ENCODE measurements at regions not wholly inside any gene's neighbourhood (a gene's known extent, or its start where the extent isn't known, plus 50 kb on each side); places are given as distances from the start of the nearest gene placed in this dataset.

DNA sequence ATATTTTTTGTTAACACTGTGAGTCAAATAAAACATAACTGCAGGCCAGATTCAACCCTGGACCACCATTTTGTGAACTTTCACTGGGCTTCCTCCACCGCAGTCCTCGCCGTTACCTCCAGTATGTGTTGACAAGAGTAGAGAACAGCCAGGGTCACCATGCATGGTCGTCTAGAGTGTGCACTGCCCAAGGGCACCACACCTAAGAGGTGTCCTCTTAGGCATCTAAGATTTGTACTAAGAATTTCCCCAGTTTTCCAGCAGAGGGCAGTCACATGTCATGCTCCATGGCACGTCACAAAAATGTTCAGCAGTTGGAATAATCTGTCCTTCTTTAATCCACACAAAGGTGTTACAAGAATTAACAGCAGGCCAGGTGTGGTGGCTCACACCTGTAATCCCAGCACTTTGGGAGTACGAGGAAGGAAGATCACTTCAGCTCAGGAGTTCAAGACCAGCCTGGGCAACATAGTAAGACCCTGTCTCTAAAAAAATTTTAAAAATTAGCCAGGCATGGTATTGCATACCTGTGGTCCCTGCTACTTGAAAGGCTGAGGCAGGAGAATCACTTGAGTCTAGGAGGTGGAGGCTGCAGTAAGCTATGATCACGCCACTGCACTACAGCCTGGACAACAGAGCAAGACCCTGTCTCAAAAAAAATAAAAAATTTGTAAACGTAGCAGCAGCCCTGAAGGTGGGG lies 71.2 kb upstream of the FOXK1 start:
- TF ChIP-seq RAD21 (IDR thresholded peaks at IDR 0.05; ENCODE audit: low read depth) (peak; percentile 92), TEAD4 (IDR thresholded peaks at IDR 0.05) (no peak), TCF12 (IDR thresholded peaks at IDR 0.05; ENCODE audit: low read depth) (no peak)

DNA sequence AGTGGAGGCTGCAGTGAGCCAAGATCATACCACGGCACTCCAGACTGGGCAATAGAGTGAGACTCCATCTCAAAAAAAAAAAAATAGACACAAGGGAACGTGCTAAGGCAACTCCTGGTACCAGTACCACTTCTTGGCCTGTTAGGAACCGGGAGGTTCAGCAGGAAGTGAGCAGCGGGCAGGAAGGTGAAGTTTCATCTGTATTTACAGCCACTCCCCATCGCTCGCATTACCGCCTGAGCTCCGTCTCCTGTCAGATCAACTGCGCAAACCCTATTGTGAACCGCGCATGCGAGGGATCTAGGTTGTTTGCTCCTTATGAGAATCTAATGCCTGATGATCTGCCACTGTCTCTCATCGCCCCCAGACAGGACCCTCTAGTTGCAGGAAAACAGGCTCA lies 69.9 kb upstream of the FOXK1 start:
- TF ChIP-seq YY1 (IDR thresholded peaks at IDR 0.05; ENCODE audit: low read depth) (no peak), RAD21 (IDR thresholded peaks at IDR 0.05; ENCODE audit: low read depth) (no peak), EGR1 (IDR thresholded peaks at IDR 0.05) (no peak), CEBPB (IDR thresholded peaks at IDR 0.05) (no peak), CREB1 (IDR thresholded peaks at IDR 0.05; ENCODE audit: low read depth) (no peak), EP300 (IDR thresholded peaks at IDR 0.05; ENCODE audit: borderline replicate concordance) (no peak)
- TF ChIP-seq, protein P1, sequence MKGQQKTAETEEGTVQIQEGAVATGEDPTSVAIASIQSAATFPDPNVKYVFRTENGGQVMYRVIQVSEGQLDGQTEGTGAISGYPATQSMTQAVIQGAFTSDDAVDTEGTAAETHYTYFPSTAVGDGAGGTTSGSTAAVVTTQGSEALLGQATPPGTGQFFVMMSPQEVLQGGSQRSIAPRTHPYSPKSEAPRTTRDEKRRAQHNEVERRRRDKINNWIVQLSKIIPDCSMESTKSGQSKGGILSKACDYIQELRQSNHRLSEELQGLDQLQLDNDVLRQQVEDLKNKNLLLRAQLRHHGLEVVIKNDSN (IDR thresholded peaks at IDR 0.05) = no peak

GRCh38 chr7:4612939-4613841 lies 68.9 kb upstream of the FOXK1 start:
- TF ChIP-seq REST (IDR thresholded peaks at IDR 0.05; ENCODE audit: low read depth) (no peak), NFIC (IDR thresholded peaks at IDR 0.05) (no peak), ZBTB7A (IDR thresholded peaks at IDR 0.05; ENCODE audit: low read depth) (no peak), CREB1 (IDR thresholded peaks at IDR 0.05; ENCODE audit: low read depth) (no peak), CEBPB (IDR thresholded peaks at IDR 0.05) (no peak), MAX (IDR thresholded peaks at IDR 0.05) (no peak), TEAD4 (IDR thresholded peaks at IDR 0.05) (no peak), EP300 (IDR thresholded peaks at IDR 0.05; ENCODE audit: borderline replicate concordance) (no peak), FOXM1 (IDR thresholded peaks at IDR 0.05; ENCODE audit: borderline replicate concordance, low read depth) (no peak), YY1 (IDR thresholded peaks at IDR 0.05; ENCODE audit: low read depth) (no peak), TAF1 (IDR thresholded peaks at IDR 0.05; ENCODE audit: low read depth) (no peak), RAD21 (IDR thresholded peaks at IDR 0.05; ENCODE audit: low read depth) (no peak), EGR1 (IDR thresholded peaks at IDR 0.05) (no peak), TCF12 (IDR thresholded peaks at IDR 0.05; ENCODE audit: low read depth) (no peak)
- TF ChIP-seq, protein P1 (IDR thresholded peaks at IDR 0.05) = no peak

DNA sequence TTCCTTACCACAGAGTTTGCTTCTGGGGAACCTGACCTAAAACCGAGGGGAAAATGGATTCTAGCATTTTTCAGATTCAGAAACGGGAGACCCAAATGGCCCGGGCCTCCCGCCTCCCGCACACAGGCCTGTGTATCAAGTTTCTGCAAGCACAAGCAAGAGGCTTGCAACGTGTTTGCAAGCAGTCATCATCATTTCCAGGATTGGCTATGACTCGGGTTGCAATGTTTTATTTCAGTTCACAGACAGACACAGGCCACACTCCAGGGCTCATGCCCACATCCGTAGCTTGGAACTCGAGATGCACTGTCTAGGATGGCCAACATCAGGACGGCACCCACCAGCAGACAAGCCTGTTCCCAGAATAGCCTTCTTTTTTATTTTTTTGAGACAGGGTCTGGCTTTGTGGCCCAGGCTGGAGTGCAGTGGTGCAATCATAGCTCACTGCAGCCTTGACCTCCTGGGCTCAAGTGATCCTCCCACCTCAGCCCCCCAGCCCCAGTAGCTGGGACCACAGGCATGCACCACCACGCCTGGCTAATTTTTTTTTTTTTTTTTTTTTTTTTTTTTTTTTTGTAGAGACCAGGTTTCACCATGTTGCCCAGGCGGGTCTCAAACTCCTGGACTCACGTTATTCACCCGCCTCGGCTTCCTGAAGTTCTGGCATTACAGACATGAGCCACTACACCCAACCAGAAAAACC lies 68.1 kb upstream of the FOXK1 start:
- TF ChIP-seq EP300 (IDR thresholded peaks at IDR 0.05; ENCODE audit: borderline replicate concordance) (no peak), CEBPB (IDR thresholded peaks at IDR 0.05) (no peak), FOXM1 (IDR thresholded peaks at IDR 0.05; ENCODE audit: borderline replicate concordance, low read depth) (no peak), TCF12 (IDR thresholded peaks at IDR 0.05; ENCODE audit: low read depth) (no peak), EGR1 (IDR thresholded peaks at IDR 0.05) (no peak), RAD21 (IDR thresholded peaks at IDR 0.05; ENCODE audit: low read depth) (no peak), YY1 (IDR thresholded peaks at IDR 0.05; ENCODE audit: low read depth) (no peak), CREB1 (IDR thresholded peaks at IDR 0.05; ENCODE audit: low read depth) (no peak)
- TF ChIP-seq, protein P1 (IDR thresholded peaks at IDR 0.05) = no peak

- TF ChIP-seq TCF12 (IDR thresholded peaks at IDR 0.05; ENCODE audit: low read depth) (no peak), EGR1 (IDR thresholded peaks at IDR 0.05) (no peak), REST (IDR thresholded peaks at IDR 0.05; ENCODE audit: low read depth) (no peak), ZBTB7A (IDR thresholded peaks at IDR 0.05; ENCODE audit: low read depth) (no peak), FOXM1 (IDR thresholded peaks at IDR 0.05; ENCODE audit: borderline replicate concordance, low read depth) (no peak), MAX (IDR thresholded peaks at IDR 0.05) (no peak), YY1 (IDR thresholded peaks at IDR 0.05; ENCODE audit: low read depth) (no peak), TEAD4 (IDR thresholded peaks at IDR 0.05) (no peak), EP300 (IDR thresholded peaks at IDR 0.05; ENCODE audit: borderline replicate concordance) (no peak)
These were observed 66.0 kb upstream of the FOXK1 start for GRCh38 chr7:4616116-4616515.
